ENCODE measurements at regions not wholly inside any gene's neighbourhood (a gene's known extent, or its start where the extent isn't known, plus 50 kb on each side); places are given as distances from the start of the nearest gene placed in this dataset.
"Not testable (repeated sequence)": the region's sequence is repeated elsewhere in the genome, so short reads cannot be mapped to it uniquely, and the experiment has no call there.

- not testable (repeated sequence) for H3K27me3 ChIP-seq (ENCODE audit: control insufficient read depth in 1 of 2, insufficient read depth in 2 of 2, low read length in 2 of 2); H3K4me1 ChIP-seq (ENCODE audit: control insufficient read depth in 2 of 2, insufficient read depth in 2 of 2, low read length in 1 of 2); H3K9me3 ChIP-seq (ENCODE audit: control insufficient read depth in 2 of 2, insufficient read depth in 1 of 2, low read depth in 1 of 2, low read length in 1 of 2); H3K27ac ChIP-seq (ENCODE audit: low read depth in 2 of 2, low read length in 1 of 2); H3K36me3 ChIP-seq (ENCODE audit: control insufficient read depth in 2 of 2, insufficient read depth in 2 of 2, low read length in 1 of 2); H3K4me3 ChIP-seq (ENCODE audit: low read depth in 1 of 2, low read length in 2 of 2)
- 55 to 64% methylated on average over 3 of the region's 3 CpGs for WGBS, 2 donors
Measured at GRCh38 chr4:189711956-189712355, 228.7 kb upstream of the FRG1 start.

- 83 to 87% methylated on average over 17 of the region's 17 CpGs for WGBS, 2 donors
- H3K27ac ChIP-seq (ENCODE audit: low read depth in 2 of 2, low read length in 1 of 2); H3K27me3 ChIP-seq (ENCODE audit: control insufficient read depth in 1 of 2, insufficient read depth in 2 of 2, low read length in 2 of 2); H3K4me3 ChIP-seq (ENCODE audit: low read depth in 1 of 2, low read length in 2 of 2); H3K9me3 ChIP-seq (ENCODE audit: control insufficient read depth in 2 of 2, insufficient read depth in 1 of 2, low read depth in 1 of 2, low read length in 1 of 2); H3K36me3 ChIP-seq (ENCODE audit: control insufficient read depth in 2 of 2, insufficient read depth in 2 of 2, low read length in 1 of 2); H3K4me1 ChIP-seq (ENCODE audit: control insufficient read depth in 2 of 2, insufficient read depth in 2 of 2, low read length in 1 of 2): not testable (repeated sequence)
Measured at GRCh38 chr4:189721016-189721993, 219.4 kb upstream of the FRG1 start.

DNA sequence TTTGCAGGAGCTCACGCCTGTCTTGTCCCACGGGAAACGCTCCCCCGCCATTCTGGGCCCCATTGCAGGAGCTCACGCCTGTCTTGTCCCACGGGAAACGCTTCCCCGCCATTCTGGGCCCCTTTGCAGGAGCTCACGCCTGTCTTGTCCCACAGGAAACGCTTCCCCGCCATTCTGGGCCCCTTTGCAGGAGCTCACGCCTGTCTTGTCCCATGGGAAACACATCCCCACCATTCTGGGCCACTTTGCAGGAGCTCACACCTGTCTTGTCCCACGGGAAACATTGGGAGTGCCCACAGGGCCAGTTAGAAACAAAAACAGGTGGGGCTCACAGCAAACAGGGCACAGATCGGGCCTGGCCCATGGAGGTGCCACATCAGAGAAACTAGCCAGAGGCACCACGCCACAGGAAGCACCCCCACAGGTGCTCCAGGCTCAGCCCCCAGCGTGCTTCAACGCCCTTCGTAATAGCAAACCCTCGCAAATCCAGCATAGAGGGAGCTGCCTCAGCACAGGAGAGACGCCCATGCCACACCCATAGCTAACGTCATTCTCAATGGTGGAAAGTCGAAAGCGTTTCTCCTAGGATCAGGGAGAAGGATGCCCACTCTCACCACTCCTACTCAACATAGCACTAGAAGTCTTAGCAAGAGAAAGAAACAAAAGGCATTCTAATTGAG is 218.2 kb upstream of the FRG1 start:
- H3K4me1 ChIP-seq (ENCODE audit: control insufficient read depth in 2 of 2, insufficient read depth in 2 of 2, low read length in 1 of 2); H3K9me3 ChIP-seq (ENCODE audit: control insufficient read depth in 2 of 2, insufficient read depth in 1 of 2, low read depth in 1 of 2, low read length in 1 of 2); H3K27ac ChIP-seq (ENCODE audit: low read depth in 2 of 2, low read length in 1 of 2); H3K36me3 ChIP-seq (ENCODE audit: control insufficient read depth in 2 of 2, insufficient read depth in 2 of 2, low read length in 1 of 2); H3K4me3 ChIP-seq (ENCODE audit: low read depth in 1 of 2, low read length in 2 of 2); H3K27me3 ChIP-seq (ENCODE audit: control insufficient read depth in 1 of 2, insufficient read depth in 2 of 2, low read length in 2 of 2): not testable (repeated sequence)
- 68 to 79% methylated on average over 17 to 21 of the region's 23 CpGs for WGBS, 2 donors

DNA sequence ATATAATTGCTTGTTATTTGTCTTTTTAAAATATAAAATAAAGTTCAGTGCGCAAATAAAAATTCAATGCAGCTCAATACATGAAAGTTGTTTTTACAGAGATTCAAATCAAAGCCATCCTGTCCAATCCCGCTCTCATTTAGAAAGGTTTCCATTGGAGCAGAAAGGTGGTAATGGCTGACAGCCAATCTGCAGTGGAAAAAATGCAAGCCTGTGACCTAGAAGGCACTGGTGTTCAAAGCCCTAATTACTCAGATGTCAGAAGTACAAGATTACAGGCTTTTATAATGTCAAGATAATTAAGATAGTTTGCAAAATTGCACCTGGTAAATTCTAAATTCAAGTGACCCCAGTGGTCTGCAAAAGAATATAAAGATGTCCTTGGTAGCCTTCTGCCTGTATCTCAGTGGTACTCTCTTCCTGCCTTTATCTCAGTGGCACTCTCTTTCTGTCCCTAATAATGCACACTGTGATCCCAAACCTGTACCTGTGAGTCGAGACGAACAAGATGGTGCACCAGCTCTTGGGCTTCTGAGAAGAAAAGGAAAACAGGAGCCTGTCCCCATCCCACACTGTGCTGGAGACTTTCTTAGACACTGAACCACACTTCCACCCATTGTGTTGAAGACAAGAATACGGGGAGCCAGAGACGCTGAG is 212.6 kb upstream of the FRG1 start:
- not testable (repeated sequence) for H3K27ac ChIP-seq (ENCODE audit: low read depth in 2 of 2, low read length in 1 of 2); H3K36me3 ChIP-seq (ENCODE audit: control insufficient read depth in 2 of 2, insufficient read depth in 2 of 2, low read length in 1 of 2); H3K4me3 ChIP-seq (ENCODE audit: low read depth in 1 of 2, low read length in 2 of 2); H3K9me3 ChIP-seq (ENCODE audit: control insufficient read depth in 2 of 2, insufficient read depth in 1 of 2, low read depth in 1 of 2, low read length in 1 of 2); H3K4me1 ChIP-seq (ENCODE audit: control insufficient read depth in 2 of 2, insufficient read depth in 2 of 2, low read length in 1 of 2); H3K27me3 ChIP-seq (ENCODE audit: control insufficient read depth in 1 of 2, insufficient read depth in 2 of 2, low read length in 2 of 2)
- 48 to 59% methylated on average over 4 of the region's 6 CpGs for WGBS, 2 donors

GRCh38 chr4:189731989-189732388 is 208.7 kb upstream of the FRG1 start:
- not testable (repeated sequence) for H3K4me3 ChIP-seq (ENCODE audit: low read depth in 1 of 2, low read length in 2 of 2); H3K9me3 ChIP-seq (ENCODE audit: control insufficient read depth in 2 of 2, insufficient read depth in 1 of 2, low read depth in 1 of 2, low read length in 1 of 2); H3K36me3 ChIP-seq (ENCODE audit: control insufficient read depth in 2 of 2, insufficient read depth in 2 of 2, low read length in 1 of 2); H3K27ac ChIP-seq (ENCODE audit: low read depth in 2 of 2, low read length in 1 of 2); H3K4me1 ChIP-seq (ENCODE audit: control insufficient read depth in 2 of 2, insufficient read depth in 2 of 2, low read length in 1 of 2); H3K27me3 ChIP-seq (ENCODE audit: control insufficient read depth in 1 of 2, insufficient read depth in 2 of 2, low read length in 2 of 2)
- WGBS, 2 donors, result 82% methylated on average over 10 of the region's 10 CpGs

DNA sequence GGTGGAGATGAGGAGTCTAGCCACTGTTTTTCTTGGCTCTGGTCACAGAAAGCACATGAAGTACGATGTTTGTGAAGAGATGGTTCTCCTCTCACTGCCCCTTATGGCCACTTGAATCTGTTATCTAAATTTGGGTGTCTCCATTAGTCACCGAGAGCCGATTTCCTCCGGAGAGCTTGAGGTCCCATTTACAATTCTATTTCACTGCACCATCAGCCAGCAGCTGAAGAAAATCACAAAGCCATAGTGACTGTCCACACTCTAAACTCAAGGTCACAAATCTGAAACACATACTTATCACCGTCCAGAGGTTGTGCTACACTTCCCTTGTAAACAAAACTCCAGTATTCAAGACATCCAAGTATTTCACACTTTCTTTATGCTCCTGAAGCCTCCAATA is 207.2 kb upstream of the FRG1 start:
- not testable (repeated sequence) for H3K4me3 ChIP-seq (ENCODE audit: low read depth in 1 of 2, low read length in 2 of 2); H3K4me1 ChIP-seq (ENCODE audit: control insufficient read depth in 2 of 2, insufficient read depth in 2 of 2, low read length in 1 of 2); H3K27ac ChIP-seq (ENCODE audit: low read depth in 2 of 2, low read length in 1 of 2); H3K27me3 ChIP-seq (ENCODE audit: control insufficient read depth in 1 of 2, insufficient read depth in 2 of 2, low read length in 2 of 2); H3K36me3 ChIP-seq (ENCODE audit: control insufficient read depth in 2 of 2, insufficient read depth in 2 of 2, low read length in 1 of 2); H3K9me3 ChIP-seq (ENCODE audit: control insufficient read depth in 2 of 2, insufficient read depth in 1 of 2, low read depth in 1 of 2, low read length in 1 of 2)
- WGBS, 2 donors, result 80 to 89% methylated on average over 5 of the region's 5 CpGs

GRCh38 chr4:189734648-189735267 is 205.9 kb upstream of the FRG1 start:
- H3K36me3 ChIP-seq (ENCODE audit: control insufficient read depth in 2 of 2, insufficient read depth in 2 of 2, low read length in 1 of 2); H3K4me1 ChIP-seq (ENCODE audit: control insufficient read depth in 2 of 2, insufficient read depth in 2 of 2, low read length in 1 of 2); H3K4me3 ChIP-seq (ENCODE audit: low read depth in 1 of 2, low read length in 2 of 2); H3K27ac ChIP-seq (ENCODE audit: low read depth in 2 of 2, low read length in 1 of 2); H3K9me3 ChIP-seq (ENCODE audit: control insufficient read depth in 2 of 2, insufficient read depth in 1 of 2, low read depth in 1 of 2, low read length in 1 of 2); H3K27me3 ChIP-seq (ENCODE audit: control insufficient read depth in 1 of 2, insufficient read depth in 2 of 2, low read length in 2 of 2): not testable (repeated sequence)
- 15 to 28% methylated on average over 2 of the region's 2 CpGs for WGBS, 2 donors

DNA sequence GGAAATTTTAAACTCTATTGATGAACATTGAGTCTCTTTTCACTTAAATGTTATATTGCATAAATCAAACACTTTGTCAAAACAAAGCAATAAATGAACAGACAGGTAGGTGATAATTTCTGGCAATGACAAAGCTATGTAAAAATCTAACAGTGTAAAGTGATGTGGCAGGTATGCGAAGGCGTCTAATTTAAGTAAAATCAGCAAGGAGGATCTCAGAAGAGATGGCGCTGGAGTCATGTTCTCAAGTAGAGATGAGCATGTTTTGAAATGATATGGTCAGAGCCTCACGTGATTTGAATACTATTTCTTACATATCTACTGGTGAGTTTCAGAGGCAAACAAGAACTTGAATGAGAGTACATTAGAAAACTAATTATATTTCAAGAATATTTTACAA is 204.0 kb upstream of the FRG1 start:
- H3K27me3 ChIP-seq (ENCODE audit: control insufficient read depth in 1 of 2, insufficient read depth in 2 of 2, low read length in 2 of 2); H3K36me3 ChIP-seq (ENCODE audit: control insufficient read depth in 2 of 2, insufficient read depth in 2 of 2, low read length in 1 of 2); H3K4me3 ChIP-seq (ENCODE audit: low read depth in 1 of 2, low read length in 2 of 2); H3K9me3 ChIP-seq (ENCODE audit: control insufficient read depth in 2 of 2, insufficient read depth in 1 of 2, low read depth in 1 of 2, low read length in 1 of 2); H3K4me1 ChIP-seq (ENCODE audit: control insufficient read depth in 2 of 2, insufficient read depth in 2 of 2, low read length in 1 of 2); H3K27ac ChIP-seq (ENCODE audit: low read depth in 2 of 2, low read length in 1 of 2): not testable (repeated sequence)
- WGBS, 2 donors, result 92 to 93% methylated on average over 4 of the region's 4 CpGs

GRCh38 chr4:189740118-189740517 is 200.6 kb upstream of the FRG1 start:
- H3K4me1 ChIP-seq (ENCODE audit: control insufficient read depth in 2 of 2, insufficient read depth in 2 of 2, low read length in 1 of 2); H3K27me3 ChIP-seq (ENCODE audit: control insufficient read depth in 1 of 2, insufficient read depth in 2 of 2, low read length in 2 of 2); H3K9me3 ChIP-seq (ENCODE audit: control insufficient read depth in 2 of 2, insufficient read depth in 1 of 2, low read depth in 1 of 2, low read length in 1 of 2); H3K36me3 ChIP-seq (ENCODE audit: control insufficient read depth in 2 of 2, insufficient read depth in 2 of 2, low read length in 1 of 2); H3K4me3 ChIP-seq (ENCODE audit: low read depth in 1 of 2, low read length in 2 of 2); H3K27ac ChIP-seq (ENCODE audit: low read depth in 2 of 2, low read length in 1 of 2): not testable (repeated sequence)
- 81 to 83% methylated on average over 7 of the region's 7 CpGs for WGBS, 2 donors

Measured in esophagus (tissue), 2 donors.